CD4-positive, alpha-beta T cell treated with Interleukin-21 for 1 hour (primary cell): ENCODE measurements at regions not wholly inside any gene's neighbourhood (a gene's known extent, or its start where the extent isn't known, plus 50 kb on each side); places are given as distances from the start of the nearest gene placed in this dataset.

Source experiments
- DNase-seq: peaks from one replicate; pipeline ENCODE4 v3.0.0-alpha.2; 2020

DNA sequence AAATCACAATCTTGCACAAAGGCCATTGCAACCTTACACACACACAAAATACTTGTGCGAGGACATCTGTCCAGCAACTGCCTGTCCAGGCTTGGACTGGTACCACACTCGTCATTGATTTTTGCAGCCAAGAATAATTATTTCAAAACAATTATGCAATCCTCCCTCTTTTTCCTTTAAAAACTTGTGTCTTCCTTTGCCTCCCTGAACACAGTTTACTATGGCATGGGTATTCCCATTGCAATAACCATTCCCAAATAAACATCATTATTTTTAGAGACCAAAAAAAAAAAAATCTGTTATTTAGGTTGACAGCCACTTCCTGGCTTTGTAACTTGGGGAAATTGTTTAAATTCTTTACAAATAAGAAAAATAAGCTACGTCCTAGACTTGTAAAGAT is 54.0 kb downstream of the C11orf91 start:
- DNase-seq = no peak

DNA sequence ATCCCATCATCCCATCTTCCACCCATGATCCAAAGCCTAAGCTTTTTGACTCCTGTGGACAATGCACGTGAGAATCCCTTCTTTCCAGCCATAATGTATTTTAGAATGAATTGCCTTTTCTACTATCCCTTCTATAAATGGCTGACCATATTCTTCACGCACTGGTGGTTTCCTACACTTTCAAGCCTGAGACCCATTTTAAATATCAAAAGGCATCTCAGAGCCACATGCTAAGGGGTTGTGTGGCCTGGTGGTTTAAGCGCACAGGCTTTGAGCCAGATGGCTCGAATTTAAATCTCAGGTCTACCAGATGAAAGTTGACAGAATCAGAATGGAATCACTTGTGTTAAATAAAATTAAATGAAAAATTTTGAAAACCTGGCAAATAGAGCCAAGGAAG is 54.5 kb downstream of the C11orf91 start:
- DNase-seq = no peak

DNA sequence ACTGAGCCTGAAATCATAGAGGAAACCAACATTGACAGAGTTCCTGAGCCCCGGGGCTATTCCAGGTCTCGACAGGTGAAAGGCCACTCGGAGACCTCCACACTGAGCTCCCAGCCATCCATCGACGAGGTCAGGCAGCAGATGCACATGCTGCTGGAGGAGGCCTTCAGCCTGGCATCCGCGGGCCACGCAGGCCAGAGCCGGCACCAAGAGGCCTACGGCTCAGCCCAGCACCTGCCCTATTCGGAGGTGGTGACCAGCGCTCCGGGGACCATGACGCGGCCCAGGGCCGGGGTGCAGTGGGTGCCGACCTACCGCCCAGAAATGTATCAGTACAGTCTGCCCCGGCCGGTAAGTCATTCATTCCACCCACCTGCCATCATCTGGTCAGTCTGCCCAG is 54.9 kb downstream of the C11orf91 start:
- no peak for DNase-seq

DNA sequence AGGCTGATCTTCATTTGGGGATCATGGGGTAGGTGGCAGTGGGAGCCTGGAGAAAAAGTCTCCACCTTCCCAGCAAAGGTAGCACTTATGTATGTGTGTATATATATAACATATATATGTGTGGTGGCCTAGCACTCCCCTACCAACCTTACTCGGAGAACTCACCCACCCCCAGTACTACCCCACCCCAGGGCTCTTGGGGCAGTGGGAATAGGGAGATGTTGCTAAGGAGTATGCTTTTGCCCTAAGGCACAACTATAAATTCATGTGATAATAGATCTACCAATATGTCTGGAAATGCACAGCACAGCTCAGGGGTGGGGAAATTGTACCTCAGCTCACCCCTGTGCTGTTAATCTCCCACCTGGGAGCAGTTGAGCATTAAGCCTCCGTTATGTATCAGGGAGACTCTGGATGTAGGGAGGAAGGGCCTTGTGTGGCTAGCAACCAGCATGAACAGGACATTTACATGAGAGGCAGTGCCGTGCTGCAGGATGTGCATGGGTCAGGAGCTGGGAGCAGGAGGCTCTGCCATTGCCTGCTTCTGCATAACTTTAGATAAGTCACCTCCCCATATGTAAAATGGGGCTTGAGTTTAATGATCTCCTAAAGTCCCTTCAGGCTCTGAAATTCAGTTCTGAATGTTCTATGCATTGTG is 57.3 kb downstream of the C11orf91 start:
- no peak for DNase-seq

DNA sequence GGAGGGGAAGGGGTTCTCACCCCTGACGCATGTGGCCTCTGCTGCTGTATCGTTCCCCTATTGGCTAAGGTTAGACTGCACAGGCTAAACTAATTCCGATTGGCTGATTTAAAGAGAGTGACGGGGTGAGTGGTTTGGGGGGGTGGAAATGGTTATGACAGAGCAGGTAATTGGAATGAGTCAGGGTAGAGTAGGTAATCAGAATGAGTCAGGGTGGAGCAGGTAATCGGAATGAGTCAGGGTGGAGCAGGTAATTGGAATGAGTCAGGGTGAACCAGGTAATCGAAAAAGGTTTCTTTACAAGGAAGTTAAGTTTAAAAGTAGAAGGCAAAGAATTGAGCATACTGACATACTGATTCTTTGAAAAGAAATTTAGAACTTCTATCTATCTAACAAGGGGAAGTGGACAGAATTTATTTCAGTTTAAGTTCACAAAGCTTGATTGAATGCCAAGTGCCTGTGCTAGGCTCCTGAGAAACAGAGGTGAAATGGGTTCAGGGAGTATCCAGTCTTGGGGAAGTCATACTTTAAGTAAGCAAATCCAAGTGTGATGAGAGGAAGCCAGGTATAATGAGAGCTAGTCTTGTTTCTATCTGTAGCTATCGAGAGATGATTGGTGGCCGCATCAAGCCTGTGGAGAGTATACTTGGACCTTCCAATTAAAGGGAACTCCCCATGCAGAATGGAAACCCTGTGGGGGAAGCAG is 58.0 kb downstream of the C11orf91 start:
- DNase-seq = no peak

DNA sequence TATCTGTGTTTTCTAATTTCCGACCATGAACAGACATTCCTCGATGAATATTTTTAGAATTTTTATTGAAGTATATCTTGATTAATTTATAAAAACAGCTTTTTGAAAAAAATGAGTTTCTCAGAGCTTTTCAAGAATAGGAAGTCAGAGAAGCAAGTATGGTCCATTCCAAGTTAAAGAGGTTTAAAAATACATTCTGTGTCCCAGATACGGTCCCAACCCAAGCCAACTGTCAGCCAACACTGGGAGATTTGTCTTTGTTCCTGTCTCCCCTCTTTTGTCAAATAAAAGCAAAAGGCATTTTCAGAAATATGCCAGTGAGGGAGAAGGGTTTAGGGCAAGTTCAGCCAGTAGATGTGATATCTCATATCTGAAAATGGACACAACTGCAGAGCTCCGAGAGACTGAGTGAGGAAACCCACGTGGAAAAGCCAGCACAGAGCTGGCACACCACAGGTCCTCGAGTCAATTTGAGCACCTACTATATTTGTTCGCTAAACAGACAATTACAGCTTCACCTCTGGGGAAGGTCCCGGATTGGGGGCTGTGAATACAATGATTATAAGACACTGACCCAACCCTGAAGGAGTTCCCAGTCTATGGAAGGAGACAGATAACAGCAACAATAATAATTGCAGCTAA is 59.8 kb downstream of the C11orf91 start:
- DNase-seq = no peak

DNA sequence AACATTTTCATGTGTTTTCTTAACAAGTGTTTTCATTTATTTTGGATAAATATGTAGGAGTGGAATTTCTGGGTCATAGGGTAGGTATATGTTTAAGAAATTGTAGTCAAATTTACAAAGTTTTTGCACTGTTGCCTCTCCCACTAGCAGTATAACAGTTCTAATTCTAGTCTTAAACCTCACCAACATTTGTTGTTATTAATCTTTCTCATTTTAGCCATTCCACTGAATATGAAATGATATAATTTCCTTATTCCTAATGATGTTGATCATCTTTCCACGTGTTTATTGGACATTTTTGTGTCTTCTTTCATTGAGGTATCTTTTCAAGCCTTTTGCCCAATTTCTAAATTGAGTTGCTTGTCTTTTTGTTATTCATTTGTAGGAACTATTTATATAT is 62.0 kb downstream of the C11orf91 start:
- no peak for DNase-seq

DNA sequence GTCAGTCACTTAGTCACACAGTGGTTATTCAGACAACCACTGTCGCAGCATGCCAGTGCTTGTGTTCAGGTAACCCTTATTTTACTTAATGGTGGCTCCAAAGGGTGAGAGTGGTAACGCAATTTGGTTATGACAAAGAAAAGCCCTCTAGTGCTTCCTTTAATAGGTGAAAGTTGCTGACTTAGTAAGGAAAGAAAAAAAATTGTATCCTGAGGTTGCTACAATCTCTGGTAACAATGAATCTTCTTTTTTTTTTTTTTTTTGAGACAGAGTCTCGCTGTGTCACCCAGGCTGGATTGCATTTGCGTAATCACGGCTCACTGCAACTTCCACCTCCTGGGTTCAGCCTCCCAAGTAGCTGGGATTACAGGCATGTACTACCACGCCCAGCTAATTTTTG is 64.5 kb downstream of the C11orf91 start:
- DNase-seq = no peak

DNA sequence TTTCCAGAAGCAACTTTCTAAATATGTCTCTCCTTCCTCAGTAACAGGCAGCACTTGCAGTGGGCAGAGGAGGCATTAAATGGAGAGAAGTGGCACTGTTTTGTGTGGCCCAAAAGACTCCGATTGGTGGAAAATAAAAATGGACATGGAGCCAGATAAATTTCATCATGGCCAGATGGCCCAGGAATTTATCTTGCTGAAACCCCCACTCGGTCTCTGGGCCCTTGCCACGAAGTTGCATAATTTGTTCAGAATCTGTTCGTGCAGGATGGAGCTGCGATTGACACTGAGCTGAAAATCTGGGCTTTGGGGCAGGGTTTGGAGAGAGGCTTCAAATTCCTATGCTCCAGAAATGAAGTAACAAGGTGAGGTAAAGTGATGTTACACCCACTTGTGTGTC is 65.5 kb downstream of the C11orf91 start:
- DNase-seq = no peak

DNA sequence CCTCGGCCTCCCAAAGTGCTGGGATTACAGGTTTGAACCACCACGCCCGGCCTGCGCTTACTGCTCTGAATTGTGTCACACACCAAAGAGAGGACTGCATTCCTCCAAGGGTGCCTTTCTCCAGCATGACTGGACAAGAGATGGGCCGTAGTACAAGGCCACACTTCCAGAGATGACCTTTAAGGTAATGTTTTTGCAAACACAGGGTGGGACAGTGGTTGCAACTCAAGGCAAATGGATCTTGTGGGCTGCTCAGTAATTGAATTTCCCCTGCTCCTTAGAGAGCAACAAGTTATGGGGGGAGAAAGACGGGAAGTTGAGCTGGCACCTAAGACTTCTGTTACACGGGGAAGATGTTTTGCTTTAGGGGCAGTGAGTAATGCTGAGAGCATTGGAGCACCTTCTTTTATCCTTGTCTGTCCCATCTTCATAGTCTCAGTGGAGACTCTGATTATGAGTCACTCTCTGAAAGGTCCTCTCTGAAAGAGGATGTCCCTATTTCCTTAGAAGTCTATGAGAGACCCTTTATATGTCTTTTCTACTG is 66.3 kb downstream of the C11orf91 start:
- no peak for DNase-seq

DNA sequence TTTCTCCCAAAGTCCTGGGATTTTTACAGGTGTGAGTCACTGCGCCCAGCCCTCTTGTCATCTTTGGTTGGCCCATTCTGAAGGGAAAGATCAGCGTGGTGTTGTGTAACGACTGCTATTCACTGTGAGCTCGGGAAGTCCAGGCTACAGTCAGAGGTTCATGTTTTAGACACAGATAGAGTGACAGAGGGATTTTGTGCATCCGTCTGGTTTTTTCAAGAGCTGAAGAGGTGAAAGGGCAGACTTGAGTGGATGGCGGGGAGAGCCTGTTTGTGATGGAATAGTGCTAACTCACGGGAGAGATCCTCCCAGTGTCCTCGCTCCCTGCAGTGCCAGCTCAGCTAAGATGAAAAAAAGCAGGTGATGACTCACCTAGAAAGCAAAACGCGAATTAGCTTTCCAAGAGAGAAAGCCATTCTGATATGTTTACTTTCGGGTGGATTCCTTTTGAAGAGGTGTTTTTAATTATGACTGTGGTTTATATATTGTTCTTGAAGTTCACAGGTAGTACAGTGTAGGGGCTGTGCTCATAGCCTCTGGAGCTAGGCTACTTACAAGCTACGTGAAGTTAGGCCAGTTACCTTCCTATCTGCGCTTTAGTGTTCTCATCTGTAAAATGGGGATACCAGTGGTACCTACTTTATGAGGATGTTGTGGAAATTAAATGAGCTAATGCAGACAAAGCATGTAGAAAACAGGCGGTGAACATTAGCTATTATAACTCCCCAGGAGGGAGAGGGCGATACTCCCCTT is 67.2 kb downstream of the C11orf91 start:
- no peak for DNase-seq

DNA sequence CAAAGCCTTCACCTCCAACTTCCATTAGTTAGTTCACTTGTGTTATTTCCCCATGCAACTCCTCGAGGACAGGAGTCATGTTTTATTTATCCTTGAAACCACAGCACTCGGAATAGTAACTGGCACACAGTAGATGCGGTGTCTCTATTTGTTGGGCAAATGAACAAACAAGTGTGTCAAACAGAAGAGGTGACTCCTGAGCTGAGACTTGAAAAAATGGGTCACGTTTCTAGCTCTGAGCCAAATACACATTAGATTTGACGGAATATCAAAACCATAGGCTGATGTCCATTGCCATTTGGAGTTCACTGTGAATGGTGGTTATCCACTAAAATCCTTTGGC is 68.9 kb downstream of the C11orf91 start:
- DNase-seq = no peak

DNA sequence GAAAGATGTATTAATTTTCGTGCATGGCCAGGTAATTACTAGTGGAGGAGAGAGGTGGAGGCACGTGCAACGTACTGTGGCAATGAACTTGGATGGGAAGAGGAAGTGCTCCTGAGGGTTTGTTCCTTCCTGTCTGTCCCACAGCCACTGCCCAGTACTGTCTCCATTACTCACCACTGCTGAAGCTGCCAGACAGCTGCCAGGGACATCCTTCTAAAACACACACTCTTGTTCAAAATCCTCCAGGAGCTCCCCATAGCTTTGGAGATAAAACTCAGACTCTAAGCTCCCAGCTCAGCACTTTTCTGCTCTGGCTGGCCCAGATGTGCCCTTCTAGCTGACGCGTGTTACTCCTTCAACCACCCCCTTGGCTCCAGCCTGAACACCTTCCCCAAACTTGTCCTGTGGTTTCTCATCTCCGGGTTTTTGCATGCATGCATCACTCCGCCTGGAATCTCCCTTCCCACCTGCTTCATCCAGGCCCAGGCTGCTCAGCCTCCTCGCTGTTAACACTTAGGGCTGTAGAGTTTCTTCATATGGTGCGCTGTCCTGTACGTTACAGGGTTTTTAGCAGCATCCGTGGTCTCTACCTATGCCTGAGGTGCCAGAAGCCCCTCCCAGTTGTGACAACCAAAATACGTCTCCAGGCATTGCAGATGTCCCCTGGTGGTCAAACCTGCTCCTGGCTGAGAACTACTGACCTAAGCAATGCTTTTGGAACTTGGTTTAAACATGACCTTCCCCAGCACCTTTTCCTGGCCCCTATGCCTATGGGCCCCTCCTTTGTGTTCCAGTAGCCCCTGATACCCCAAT is 69.5 kb downstream of the C11orf91 start:
- DNase-seq = no peak

DNA sequence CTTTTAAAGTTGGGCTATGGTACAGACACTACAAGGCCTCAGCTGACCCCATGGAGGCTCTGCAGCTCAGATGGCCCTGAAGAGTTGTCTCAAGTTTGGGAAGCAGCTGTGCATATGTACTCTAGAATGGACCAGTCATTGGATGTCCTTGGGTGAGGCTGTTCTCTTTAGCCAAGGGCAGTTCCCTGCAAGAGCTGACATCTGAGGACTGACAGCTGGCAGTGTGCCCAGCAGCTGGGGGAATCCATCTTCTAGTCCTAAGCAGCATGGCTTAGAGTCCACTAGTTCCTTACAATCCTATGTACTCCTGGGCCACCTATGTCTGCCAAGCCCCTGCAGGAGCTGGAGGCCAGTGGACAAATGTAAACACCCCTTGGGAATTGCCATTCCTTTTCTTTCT is 76.5 kb downstream of the C11orf91 start:
- DNase-seq = no peak

DNA sequence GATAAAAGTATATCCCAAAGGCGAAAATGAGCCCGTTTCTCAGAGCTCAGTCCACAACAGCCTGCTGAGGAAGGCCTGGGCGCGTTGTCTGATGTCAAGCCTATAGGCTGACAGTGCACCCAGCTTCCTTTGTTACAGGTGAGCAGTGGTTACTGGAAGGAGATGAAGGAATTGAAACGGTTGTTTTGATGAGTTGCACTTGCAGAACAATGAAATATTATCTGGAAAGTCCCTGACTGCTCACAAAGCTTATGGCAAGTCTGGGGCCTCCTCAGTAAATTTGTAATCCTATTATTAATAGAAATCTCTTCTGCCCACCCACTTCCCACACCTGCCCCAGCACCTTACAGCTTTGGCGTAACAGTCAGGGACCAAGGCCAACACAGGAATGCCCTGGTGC is 77.8 kb downstream of the C11orf91 start:
- no peak for DNase-seq

DNA sequence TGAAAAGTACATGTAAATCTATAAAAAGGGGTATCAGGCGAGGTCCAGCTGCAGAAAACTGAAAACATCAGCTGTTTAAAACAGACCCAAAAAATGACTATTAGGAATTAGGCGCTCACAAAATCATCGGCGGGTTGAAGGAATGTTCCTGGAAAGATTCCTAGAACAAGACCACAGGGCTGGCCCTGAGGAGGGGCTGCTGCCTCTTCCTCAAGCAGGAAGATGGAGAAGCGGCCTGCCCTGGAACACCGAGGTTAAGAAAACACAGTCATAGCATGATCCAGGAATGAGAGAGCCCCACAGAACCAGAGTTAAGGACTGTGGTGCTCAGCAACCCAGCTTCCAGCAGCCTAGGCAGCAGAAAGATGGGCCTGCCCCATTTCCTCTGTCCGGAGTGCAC is 78.4 kb downstream of the C11orf91 start:
- no peak for DNase-seq

DNA sequence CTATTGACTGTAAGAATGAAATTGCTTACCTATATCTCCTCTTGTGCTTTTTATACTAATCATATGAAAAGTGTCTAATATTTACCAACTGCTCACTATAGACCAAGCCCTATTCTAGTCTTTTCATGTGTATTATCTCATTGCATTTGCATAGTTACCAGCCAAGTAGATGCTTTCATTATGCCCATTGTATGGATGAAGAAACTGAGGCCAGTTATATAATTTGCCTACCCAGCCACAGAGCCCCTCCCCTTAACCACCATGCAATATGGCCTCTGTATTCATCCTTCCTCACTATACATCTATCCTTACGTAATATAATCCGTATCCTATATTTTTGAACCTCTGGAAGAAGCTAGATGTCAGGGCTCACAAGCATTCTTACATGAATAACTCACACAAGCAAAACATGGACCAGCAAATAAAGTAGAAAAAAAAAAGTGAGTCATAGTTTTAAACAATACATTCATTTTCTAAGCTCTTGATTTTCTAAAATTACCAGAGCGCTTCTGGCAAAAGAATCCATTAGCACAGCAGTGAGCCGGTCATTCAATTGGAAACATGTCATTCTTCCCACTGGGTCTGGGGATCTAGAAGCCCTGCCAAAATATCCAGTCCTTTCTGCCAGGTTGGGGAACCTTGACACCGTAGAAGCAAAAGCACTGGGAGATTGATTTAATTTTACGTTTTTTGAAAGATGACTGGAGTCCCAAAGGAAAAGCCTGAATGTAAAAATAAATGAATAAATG is 80.0 kb downstream of the C11orf91 start:
- DNase-seq = no peak

DNA sequence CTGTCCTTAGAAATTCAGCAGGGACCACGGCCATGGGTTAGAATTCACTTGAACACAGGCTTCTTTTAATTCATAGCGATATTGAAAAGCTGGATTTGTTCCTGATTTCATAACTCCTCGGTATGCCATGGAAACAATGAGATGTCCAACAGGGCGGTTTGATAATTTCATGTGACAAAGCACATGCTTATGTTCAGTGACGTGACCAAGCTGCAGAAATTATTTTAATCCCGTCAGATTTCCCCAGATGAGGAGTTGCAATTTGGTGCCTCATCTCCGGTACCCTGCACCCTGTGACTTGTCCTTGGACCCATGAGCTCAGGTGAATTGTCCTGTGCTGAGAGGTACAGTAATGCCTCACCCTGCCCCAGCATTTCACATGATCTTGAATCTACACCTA is 81.7 kb downstream of the C11orf91 start:
- no peak for DNase-seq

DNA sequence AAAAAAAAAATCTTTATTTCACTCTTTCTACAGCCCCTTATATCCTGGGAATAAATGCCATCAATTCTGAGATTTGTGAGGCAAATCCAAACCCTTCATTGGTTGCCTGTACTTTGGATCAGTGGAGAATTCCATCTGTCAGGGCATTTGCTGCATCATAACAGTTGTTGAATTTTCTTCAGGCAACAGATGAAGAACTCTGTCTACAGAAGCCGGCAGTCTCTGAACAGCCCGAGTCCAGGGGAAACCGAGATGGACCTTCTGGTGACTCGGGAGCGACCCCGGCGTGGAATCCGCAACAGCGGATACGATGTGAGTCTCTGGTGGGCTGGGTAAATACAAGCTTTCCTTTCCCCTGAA is 82.3 kb downstream of the C11orf91 start:
- DNase-seq = no peak

DNA sequence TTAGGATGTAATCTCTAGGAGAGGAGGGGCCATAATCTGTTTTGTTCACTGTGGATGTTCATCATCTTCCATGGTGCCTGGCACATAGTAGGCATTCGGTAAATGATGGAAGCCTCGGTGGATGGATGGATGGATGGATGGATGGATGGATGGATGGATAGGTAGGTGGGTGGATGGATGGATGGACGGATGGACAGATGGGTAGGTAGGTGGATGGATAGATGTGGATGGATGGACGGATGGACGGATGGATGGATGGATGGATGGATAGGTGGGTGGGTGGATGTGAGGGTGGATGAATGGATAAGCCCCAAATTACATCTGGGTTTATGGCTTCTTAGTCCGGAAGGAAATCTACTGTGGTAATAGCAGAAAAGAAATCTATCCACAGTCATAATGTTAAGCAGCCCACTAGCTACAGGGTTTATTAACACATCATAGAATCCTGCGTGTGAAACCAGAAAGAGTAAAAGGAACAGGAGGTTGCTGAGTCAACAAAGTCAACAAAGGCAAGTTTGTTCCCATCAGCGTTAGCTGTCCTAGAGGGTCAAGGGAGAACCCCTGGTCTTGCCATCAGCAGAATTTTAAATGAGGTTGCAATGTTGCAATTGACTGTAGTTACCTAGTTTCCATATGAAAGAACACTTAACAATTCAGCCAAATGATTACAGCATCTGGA is 82.8 kb downstream of the C11orf91 start:
- DNase-seq = no peak

DNA sequence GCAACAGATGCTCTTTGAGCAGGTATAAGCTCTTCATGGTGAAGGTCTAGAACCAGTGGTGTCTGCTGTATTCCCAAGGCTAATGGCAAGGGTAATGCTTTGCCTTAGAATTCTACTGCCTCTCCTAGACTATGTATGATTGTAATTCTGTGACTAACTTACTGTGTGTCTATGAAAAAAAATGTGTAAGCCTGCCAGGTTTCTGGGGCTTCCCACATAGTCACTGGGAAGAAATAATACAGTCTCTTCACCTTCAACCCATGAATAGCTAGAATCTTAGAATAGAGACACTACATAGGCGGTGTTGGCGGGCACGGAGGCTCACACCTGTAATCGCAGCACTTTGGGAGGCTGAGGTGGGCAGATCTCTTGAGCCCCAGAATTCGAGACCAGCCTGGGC is 84.1 kb downstream of the C11orf91 start:
- DNase-seq = no peak
